Urothelium cell line (cell line): ENCODE measurements at regions not wholly inside any gene's neighbourhood (a gene's known extent, or its start where the extent isn't known, plus 50 kb on each side); places are given as distances from the start of the nearest gene placed in this dataset.
"Not testable (repeated sequence)": the region's sequence is repeated elsewhere in the genome, so short reads cannot be mapped to it uniquely, and the experiment has no call there.

Experiments
- DNase-seq: peaks from one replicate; pipeline ENCODE4 v3.0.0; 2011; ENCODE audit warnings: low spot score, mixed read lengths
- FAIRE-seq: peaks from 2 replicates; lab custom pipeline; 2011; peaks lifted over from hg19 to GRCh38; lab: Jason Lieb, UNC

GRCh38 chr13:73816702-73817101 lies 317.5 kb downstream of the KLF12 start:
- DNase-seq (no peak), FAIRE-seq (no peak)

- DNase-seq (no peak), FAIRE-seq (no peak)
Observed at GRCh38 chr13:73815796-73816195, 318.4 kb downstream of the KLF12 start.

- no peak for DNase-seq
- no peak for FAIRE-seq
Observed at GRCh38 chr13:73810647-73811046, 323.6 kb downstream of the KLF12 start.

- FAIRE-seq (no peak), DNase-seq (no peak)
Observed at GRCh38 chr13:73809561-73809960, 324.6 kb downstream of the KLF12 start.

- no peak for DNase-seq
- FAIRE-seq = no peak
Observed at GRCh38 chr13:73808318-73808717, 325.9 kb downstream of the KLF12 start.

- DNase-seq = not testable (repeated sequence)
Observed at GRCh38 chr13:73805326-73805958, 328.8 kb downstream of the KLF12 start.

GRCh38 chr13:73803997-73804396 lies 330.2 kb downstream of the KLF12 start:
- no peak for DNase-seq
- no peak for FAIRE-seq

More at GRCh38 chr13:73805326-73805958, 328.8 kb downstream of the KLF12 start:
- not testable (repeated sequence) for FAIRE-seq

GRCh38 chr13:73800011-73800410 lies 334.2 kb downstream of the KLF12 start:
- no peak for FAIRE-seq
- no peak for DNase-seq

GRCh38 chr13:73794755-73795154 lies 339.4 kb downstream of the KLF12 start:
- FAIRE-seq (no peak), DNase-seq (no peak)

GRCh38 chr13:73793361-73793760 lies 340.8 kb downstream of the KLF12 start:
- DNase-seq = no peak
- FAIRE-seq = no peak

GRCh38 chr13:73792796-73793195 lies 341.4 kb downstream of the KLF12 start:
- DNase-seq = no peak
- FAIRE-seq = no peak

GRCh38 chr13:73782450-73783449 lies 351.5 kb downstream of the KLF12 start:
- FAIRE-seq (no peak), DNase-seq (no peak)

GRCh38 chr13:73781384-73781783 lies 352.8 kb downstream of the KLF12 start:
- no peak for DNase-seq
- no peak for FAIRE-seq

GRCh38 chr13:73779881-73780280 lies 354.3 kb downstream of the KLF12 start:
- DNase-seq (no peak), FAIRE-seq (no peak)

- DNase-seq (no peak), FAIRE-seq (no peak)
Observed at GRCh38 chr13:73778242-73778864, 355.9 kb downstream of the KLF12 start.

GRCh38 chr13:73777134-73777533 lies 357.1 kb downstream of the KLF12 start:
- DNase-seq = no peak

GRCh38 chr13:73776151-73776785 lies 357.9 kb downstream of the KLF12 start:
- DNase-seq (no peak), FAIRE-seq (no peak)

More at GRCh38 chr13:73777134-73777533, 357.1 kb downstream of the KLF12 start:
- FAIRE-seq = no peak

- no peak for DNase-seq
- no peak for FAIRE-seq
Observed at GRCh38 chr13:73773168-73773549, 361.0 kb downstream of the KLF12 start.

GRCh38 chr13:73772449-73773167 lies 361.6 kb downstream of the KLF12 start:
- FAIRE-seq = no peak
- DNase-seq = no peak

- DNase-seq (no peak), FAIRE-seq (no peak)
Observed at GRCh38 chr13:73767747-73768315, 366.4 kb downstream of the KLF12 start.
